H9 (cell line): ENCODE measurements at regions not wholly inside any gene's neighbourhood (a gene's known extent, or its start where the extent isn't known, plus 50 kb on each side); places are given as distances from the start of the nearest gene placed in this dataset.

Experiments used
- DNase-seq: peaks from one replicate; pipeline ENCODE4 v3.0.0-alpha.2; 2017
- H2AFZ ChIP-seq: one replicate; pipeline ENCODE4 v1.6.1; 2013; ENCODE audit warnings: mild to moderate bottlenecking, low read length, control low read depth, moderate library complexity
- H2AK5ac ChIP-seq: 2 replicates; pipeline ENCODE4 v1.6.1; 2013; ENCODE audit warnings: low read length, control low read depth, mixed read lengths; ENCODE audit not compliant: insufficient read length
- H2BK120ac ChIP-seq: one replicate; pipeline ENCODE4 v1.6.1; 2013; ENCODE audit warnings: low read depth, mild to moderate bottlenecking, low read length, control low read depth, inconsistent platforms; ENCODE audit not compliant: poor library complexity, severe bottlenecking
- H2BK12ac ChIP-seq: 2 replicates; pipeline ENCODE4 v1.6.1; 2013; ENCODE audit warnings: low read length, control low read depth, mixed read lengths, low read depth; ENCODE audit not compliant: insufficient read length
- H2BK15ac ChIP-seq: 2 replicates; pipeline ENCODE4 v1.6.1; 2013; ENCODE audit warnings: low read depth, low read length, control low read depth
- H2BK20ac ChIP-seq: one replicate; pipeline ENCODE4 v1.6.1; 2013; ENCODE audit warnings: low read depth, mild to moderate bottlenecking, low read length, control low read depth, inconsistent platforms; ENCODE audit not compliant: poor library complexity, severe bottlenecking
- H2BK5ac ChIP-seq: 2 replicates; pipeline ENCODE4 v1.6.1; 2013; ENCODE audit warnings: low read length, control low read depth, mixed read lengths; ENCODE audit not compliant: insufficient read length
- H3K14ac ChIP-seq: 2 replicates; pipeline ENCODE4 v1.6.1; 2013; ENCODE audit warnings: low read length, control low read depth; ENCODE audit not compliant: insufficient read depth
- H3K18ac ChIP-seq: 2 replicates; pipeline ENCODE4 v1.6.1; 2013; ENCODE audit warnings: low read depth, mild to moderate bottlenecking, mixed read lengths, low read length, control low read depth; ENCODE audit not compliant: insufficient read length
- H3K23ac ChIP-seq: 2 replicates; pipeline ENCODE4 v1.6.1; 2013; ENCODE audit warnings: low read length, control low read depth, mixed read lengths, low read depth; ENCODE audit not compliant: insufficient read length
- H3K23me2 ChIP-seq: 2 replicates; pipeline ENCODE4 v1.6.1; 2013; ENCODE audit warnings: low read depth, mild to moderate bottlenecking, mixed read lengths, low read length, control low read depth; ENCODE audit not compliant: insufficient read length, poor library complexity, severe bottlenecking
- H3K27ac ChIP-seq: 2 replicates; pipeline ENCODE4 v1.5.1; 2013; ENCODE audit warnings: low read length, control low read depth, mixed read lengths, low read depth; ENCODE audit not compliant: insufficient read length
- H3K27me3 ChIP-seq: 2 replicates; pipeline ENCODE4 v1.6.1; 2013; ENCODE audit warnings: low read length, control low read depth, inconsistent platforms; ENCODE audit not compliant: insufficient read depth
- H3K4ac ChIP-seq: 2 replicates; pipeline ENCODE4 v1.6.1; 2013; ENCODE audit warnings: low read depth, mild to moderate bottlenecking, control low read depth, inconsistent platforms, low read length, moderate library complexity
- H3K4me1 ChIP-seq: 2 replicates; pipeline ENCODE4 v1.6.1; 2013; ENCODE audit warnings: low read length, control low read depth, inconsistent platforms; ENCODE audit not compliant: insufficient read depth
- H3K4me2 ChIP-seq: 2 replicates; pipeline ENCODE4 v1.6.1; 2013; ENCODE audit warnings: low read length, control low read depth, mixed read lengths; ENCODE audit not compliant: insufficient read length, insufficient read depth
- H3K56ac ChIP-seq: 2 replicates; pipeline ENCODE4 v1.6.1; 2013; ENCODE audit warnings: low read depth, mild to moderate bottlenecking, mixed read lengths, low read length, control low read depth; ENCODE audit not compliant: insufficient read length
- H3K79me1 ChIP-seq: 2 replicates; pipeline ENCODE4 v1.6.1; 2013; ENCODE audit warnings: low read depth, mild to moderate bottlenecking, moderate library complexity, low read length, control low read depth, inconsistent platforms; ENCODE audit not compliant: insufficient read depth, poor library complexity, severe bottlenecking
- H3K79me2 ChIP-seq: 2 replicates; pipeline ENCODE4 v1.6.1; 2013; ENCODE audit warnings: low read length, control low read depth, inconsistent platforms; ENCODE audit not compliant: insufficient read depth
- H3K9ac ChIP-seq: 2 replicates; pipeline ENCODE4 v1.6.1; 2013; ENCODE audit warnings: low read length, control low read depth, mixed read lengths; ENCODE audit not compliant: insufficient read length; ENCODE audit errors: extremely low read depth
- H3K9me3 ChIP-seq: one replicate; pipeline ENCODE4 v1.6.1; 2013; ENCODE audit warnings: low read depth, low read length, inconsistent platforms; ENCODE audit not compliant: control insufficient read depth
- H3T11ph ChIP-seq: one replicate; pipeline ENCODE4 v1.6.1; 2013; ENCODE audit warnings: mild to moderate bottlenecking, low read length, control low read depth, inconsistent platforms
- H4K20me1 ChIP-seq: one replicate; pipeline ENCODE4 v1.6.1; 2013; ENCODE audit not compliant: control insufficient read depth, insufficient read length, insufficient read depth
- H4K5ac ChIP-seq: 2 replicates; pipeline ENCODE4 v1.6.1; 2013; ENCODE audit warnings: low read depth, mild to moderate bottlenecking, mixed read lengths, low read length, control low read depth; ENCODE audit not compliant: insufficient read length
- H4K8ac ChIP-seq: replicated peaks from 2 replicates; pipeline ENCODE4 v1.6.1; 2013; ENCODE audit warnings: low read length, control low read depth, mixed read lengths, low read depth; ENCODE audit not compliant: insufficient read length
- H4K91ac ChIP-seq: 2 replicates; pipeline ENCODE4 v1.6.1; 2013; ENCODE audit warnings: low read depth, mild to moderate bottlenecking, moderate library complexity, mixed read lengths, low read length, control low read depth; ENCODE audit not compliant: insufficient read length
- H3K27ac Mint-ChIP-seq, 3 experiments: 2 replicates in 2 of 3; 3 replicates in 1 of 3; pipeline ENCODE4 v1.8.0; 2020 to 2021; ENCODE audit warnings: mixed read lengths in 3 of 3, mild to moderate bottlenecking in 1 of 3, moderate library complexity in 1 of 3
- H3K27me3 Mint-ChIP-seq: 2 replicates; pipeline ENCODE4 v1.8.0; 2021; ENCODE audit warnings: low read depth, mild to moderate bottlenecking, moderate library complexity, mixed read lengths
- H3K36me3 Mint-ChIP-seq, 3 experiments: 2 replicates in 2 of 3; 3 replicates in 1 of 3; pipeline ENCODE4 v1.8.0; 2020 to 2021; ENCODE audit warnings: low read depth in 3 of 3, mixed read lengths in 3 of 3; ENCODE audit not compliant: insufficient read depth in 1 of 3
- H3K4me1 Mint-ChIP-seq, 2 experiments: 2 replicates each; pipeline ENCODE4 v1.8.0; 2020; ENCODE audit warnings: mixed read lengths in 2 of 2
- H3K4me3 Mint-ChIP-seq, 2 experiments: 2 replicates in 1 of 2; 3 replicates in 1 of 2; pipeline ENCODE4 v1.8.0; 2020 to 2021; ENCODE audit warnings: mild to moderate bottlenecking in 2 of 2, mixed read lengths in 2 of 2, moderate library complexity in 1 of 2
- H3K9me3 Mint-ChIP-seq, 2 experiments: 2 replicates in 1 of 2; 3 replicates in 1 of 2; pipeline ENCODE4 v1.8.0; 2020; ENCODE audit warnings: mild to moderate bottlenecking in 2 of 2, mixed read lengths in 2 of 2, moderate library complexity in 1 of 2
- WGBS: extraction: QIAGEN DNeasy Blood & Tissue Kit; methylation state at CpG from one replicate; pipeline ENCODE4 v1.1.7; 2013; ENCODE audit warnings: missing lambda C conversion rate, low lambda C conversion rate, mixed read lengths; ENCODE audit not compliant: insufficient read length; ENCODE audit errors: extremely low coverage; 5-methylcytosine and 5-hydroxymethylcytosine counted together
- TF ChIP-seq, protein P1 (sequence below): fragments of 200-600 bp; sonication (generic); conservative IDR thresholded peaks from 3 replicates; pipeline ENCODE4 v1.8.0; 2021; ENCODE audit warnings: antibody characterized with exemption, mild to moderate bottlenecking

DNA sequence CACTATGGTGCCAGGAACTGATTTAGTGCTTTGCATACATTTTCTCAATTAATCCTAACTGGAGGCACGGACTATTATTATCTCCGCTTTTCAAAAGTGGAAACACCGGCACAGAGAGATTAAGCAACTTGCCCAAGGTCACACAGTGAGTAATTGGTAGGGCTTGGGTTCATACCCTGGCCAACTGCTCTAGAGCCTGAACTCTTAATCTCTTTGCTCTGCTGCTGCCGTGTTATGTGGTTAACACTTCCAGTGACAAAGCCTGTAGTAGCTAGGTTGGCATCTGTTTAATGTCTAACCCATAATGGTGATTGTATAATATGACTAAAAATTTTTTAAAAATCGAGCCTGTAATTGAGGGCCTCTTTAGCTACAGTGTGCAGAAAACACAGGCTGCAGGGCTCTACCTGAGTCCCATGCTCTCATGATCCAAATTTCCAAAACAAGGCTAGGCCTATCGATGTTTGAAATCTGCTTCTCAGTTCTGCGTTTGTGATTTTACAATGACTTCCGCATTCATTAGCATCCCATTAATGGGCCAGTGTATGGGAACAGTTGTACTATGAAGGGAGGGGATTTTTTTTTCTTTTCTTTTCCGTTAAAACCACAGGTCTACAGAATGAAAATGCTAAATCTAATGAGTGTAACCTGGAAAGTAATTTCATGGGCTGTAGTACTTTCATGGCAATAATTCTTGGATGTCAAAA, 219.3 kb upstream of the JADE1 start:
- Histone ChIP-seq H3K27ac (no peak overlapping the region), H3K56ac (no peak overlapping the region), H3T11ph (no peak overlapping the region), H2BK120ac (no peak overlapping the region), H4K8ac (no peak overlapping the region), H2BK5ac (no peak overlapping the region), H3K9ac (no peak overlapping the region), H3K18ac (no peak overlapping the region), H4K91ac (no peak overlapping the region), H3K23ac (no peak overlapping the region), H2BK12ac (no peak overlapping the region), H2AFZ (no peak overlapping the region), H3K4ac (no peak overlapping the region), H4K20me1 (no peaks in the 10 kb centered on the region), H3K9me3 (peaks cover 8% of the 10 kb centered on the region), H3K27me3 (no peaks in the 10 kb centered on the region), H3K4me2 (no peak overlapping the region), H3K14ac (no peak overlapping the region), H3K79me1 (no peaks in the 10 kb centered on the region), H3K23me2 (no peaks in the 10 kb centered on the region), H2BK20ac (no peak overlapping the region), H3K79me2 (no peaks in the 10 kb centered on the region), H4K5ac (no peak overlapping the region), H3K4me1 (no peaks in the 10 kb centered on the region), H2AK5ac (no peak overlapping the region), H2BK15ac (no peak overlapping the region)
- Mint-ChIP-seq H3K27me3 (peaks cover 5% of the 10 kb centered on the region), H3K27ac (no peak overlapping the region), H3K4me1 (peaks cover 6 to 11% of the 10 kb centered on the region in 2 experiments), H3K9me3 (peaks cover 17 to 19% of the 10 kb centered on the region in 2 experiments), H3K36me3 (peaks cover 11 to 20% (median 18%) of the 10 kb centered on the region in 3 experiments; a peak in 6 of 7 replicates), H3K4me3 (no peak overlapping the region)
- no peak for DNase-seq
- TF ChIP-seq, protein P1, sequence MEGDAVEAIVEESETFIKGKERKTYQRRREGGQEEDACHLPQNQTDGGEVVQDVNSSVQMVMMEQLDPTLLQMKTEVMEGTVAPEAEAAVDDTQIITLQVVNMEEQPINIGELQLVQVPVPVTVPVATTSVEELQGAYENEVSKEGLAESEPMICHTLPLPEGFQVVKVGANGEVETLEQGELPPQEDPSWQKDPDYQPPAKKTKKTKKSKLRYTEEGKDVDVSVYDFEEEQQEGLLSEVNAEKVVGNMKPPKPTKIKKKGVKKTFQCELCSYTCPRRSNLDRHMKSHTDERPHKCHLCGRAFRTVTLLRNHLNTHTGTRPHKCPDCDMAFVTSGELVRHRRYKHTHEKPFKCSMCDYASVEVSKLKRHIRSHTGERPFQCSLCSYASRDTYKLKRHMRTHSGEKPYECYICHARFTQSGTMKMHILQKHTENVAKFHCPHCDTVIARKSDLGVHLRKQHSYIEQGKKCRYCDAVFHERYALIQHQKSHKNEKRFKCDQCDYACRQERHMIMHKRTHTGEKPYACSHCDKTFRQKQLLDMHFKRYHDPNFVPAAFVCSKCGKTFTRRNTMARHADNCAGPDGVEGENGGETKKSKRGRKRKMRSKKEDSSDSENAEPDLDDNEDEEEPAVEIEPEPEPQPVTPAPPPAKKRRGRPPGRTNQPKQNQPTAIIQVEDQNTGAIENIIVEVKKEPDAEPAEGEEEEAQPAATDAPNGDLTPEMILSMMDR = no peak
- no CpG with 5 or more reads among the region's 9 CpGs for WGBS
